Keratinocyte (primary cell): ENCODE measurements at regions not wholly inside any gene's neighbourhood (a gene's known extent, or its start where the extent isn't known, plus 50 kb on each side); places are given as distances from the start of the nearest gene placed in this dataset.

Source experiments
- DNase-seq: peaks from one replicate; pipeline ENCODE4 v3.0.0-alpha.2; 2011; ENCODE audit warnings: low read depth, missing footprints, low spot score
- FAIRE-seq: peaks from 2 replicates; lab custom pipeline; 2011; peaks lifted over from hg19 to GRCh38; lab: Jason Lieb, UNC
- H2AFZ ChIP-seq: 2 replicates; pipeline ENCODE4 v1.6.0; 2012; ENCODE audit warnings: low read length, control low read depth, inconsistent platforms; ENCODE audit not compliant: control insufficient read depth
- H3K27ac ChIP-seq: 2 replicates; pipeline ENCODE4 v1.5.1; 2011; ENCODE audit warnings: low read length; ENCODE audit not compliant: control insufficient read depth, insufficient read depth
- H3K27me3 ChIP-seq: 3 replicates; pipeline ENCODE4 v1.6.0; 2011; ENCODE audit warnings: low read length; ENCODE audit not compliant: control insufficient read depth, insufficient read depth; ENCODE audit errors: extremely low read depth
- H3K36me3 ChIP-seq, 2 experiments: 2 replicates in 1 of 2; 3 replicates in 1 of 2; pipeline ENCODE4 v1.5.1; 2011; ENCODE audit warnings: low read length in 2 of 2, mild to moderate bottlenecking in 1 of 2; ENCODE audit not compliant: control insufficient read depth in 2 of 2, insufficient read depth in 2 of 2; ENCODE audit errors: extremely low read depth in 1 of 2
- H3K4me1 ChIP-seq: 3 replicates; pipeline ENCODE4 v1.5.1; 2011; ENCODE audit warnings: low read length; ENCODE audit not compliant: control insufficient read depth, insufficient read depth; ENCODE audit errors: extremely low read depth
- H3K4me2 ChIP-seq: 3 replicates; pipeline ENCODE4 v1.6.0; 2011; ENCODE audit warnings: low read depth, low read length; ENCODE audit not compliant: control insufficient read depth, insufficient read depth; ENCODE audit errors: extremely low read depth
- H3K4me3 ChIP-seq, 3 experiments: fragments of 200-600 bp in 1 of 3; sonication (generic) in 1 of 3; 2 replicates in 2 of 3; 3 replicates in 1 of 3; pipeline ENCODE4 v1.5.1; 2011 to 2016; ENCODE audit warnings: low read length in 3 of 3, mild to moderate bottlenecking in 3 of 3, control low read depth in 2 of 3, inconsistent platforms in 1 of 3, low read depth in 1 of 3, mixed read lengths in 1 of 3, mixed run types in 1 of 3, moderate library complexity in 1 of 3; ENCODE audit not compliant: control insufficient read depth in 2 of 3, insufficient read depth in 2 of 3; ENCODE audit errors: extremely low read depth in 1 of 3
- H3K79me2 ChIP-seq: 2 replicates; pipeline ENCODE4 v1.6.0; 2012; ENCODE audit warnings: low read length; ENCODE audit not compliant: control insufficient read depth, insufficient read depth
- H3K9ac ChIP-seq: 3 replicates; pipeline ENCODE4 v1.6.0; 2011; ENCODE audit warnings: low read length; ENCODE audit not compliant: control insufficient read depth, insufficient read depth; ENCODE audit errors: extremely low read depth
- H3K9me1 ChIP-seq: 3 replicates; pipeline ENCODE4 v1.6.0; 2011; ENCODE audit warnings: low read length; ENCODE audit not compliant: control insufficient read depth, insufficient read depth; ENCODE audit errors: extremely low read depth
- H3K9me3 ChIP-seq: 2 replicates; pipeline ENCODE4 v1.5.1; 2012; ENCODE audit warnings: low read depth, low read length; ENCODE audit not compliant: control insufficient read depth
- H4K20me1 ChIP-seq: 3 replicates; pipeline ENCODE4 v1.6.0; 2011; ENCODE audit warnings: low read length; ENCODE audit not compliant: control insufficient read depth, insufficient read depth; ENCODE audit errors: extremely low read depth
- CTCF ChIP-seq, 3 experiments: IDR thresholded peaks in 1 of 3; conservative IDR thresholded peaks in 1 of 3; optimal IDR thresholded peaks in 1 of 3; 2 replicates in 2 of 3; 3 replicates in 1 of 3; pipeline versions ENCODE3 to v1.5.1; 2011; ENCODE audit warnings: low read length in 3 of 3, mild to moderate bottlenecking in 3 of 3, moderate library complexity in 2 of 3, control low read depth in 1 of 3, inconsistent platforms in 1 of 3; ENCODE audit not compliant: insufficient read depth in 2 of 3; ENCODE audit errors: extremely low read depth in 1 of 3
- EZH2 ChIP-seq: IDR thresholded peaks from one replicate; pipeline ENCODE4 v1.6.1; 2012; ENCODE audit warnings: inconsistent platforms, mild to moderate bottlenecking, low read length, moderate library complexity
- dilution Hi-C: fragments of 300-500 bp; cut with MboI; formaldehyde crosslinking; loops from one replicate; pipeline ENCODE4 v1.7.0; 2020; ENCODE audit warnings: low sequenced_read_pairs; ENCODE audit not compliant: extremely low pct_ligation_motif_present

DNA sequence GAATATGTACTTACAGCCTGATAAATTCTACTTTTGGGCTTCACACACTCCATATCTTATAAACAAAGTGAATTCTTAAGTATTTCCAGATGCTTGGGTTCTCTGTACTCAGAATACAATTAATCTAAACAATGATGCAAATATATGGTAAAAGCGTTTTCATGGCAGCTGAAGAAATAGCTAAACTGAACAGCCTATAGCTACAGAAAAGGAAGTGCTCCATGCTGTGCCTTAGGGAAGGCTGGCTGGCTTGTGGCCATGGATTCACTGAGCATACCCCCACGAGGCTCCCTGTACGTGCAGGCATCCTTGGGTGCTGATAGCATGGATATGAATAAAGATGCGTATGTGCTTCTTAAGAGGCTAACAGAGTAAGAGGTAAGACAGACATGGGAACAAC, 264.0 kb downstream of the KLF13 start:
- FAIRE-seq = no peak
- H3K9me1 ChIP-seq = no peaks in the 10 kb centered on the region

GRCh38 chr15:31591908-31592307, 265.3 kb downstream of the KLF13 start:
- FAIRE-seq (no peak), DNase-seq (no peak)
- H3K79me2 ChIP-seq = no peaks in the 10 kb centered on the region
- no peak for TF ChIP-seq EZH2
- no peak for TF ChIP-seq CTCF (optimal IDR thresholded peaks at IDR 0.05 in 1 of 3, IDR thresholded peaks at IDR 0.05 in 1 of 3, conservative IDR thresholded peaks at IDR 0.05 in 1 of 3; ENCODE audit: extremely low read depth in 1 of 3, insufficient read depth in 2 of 3, low read length in 3 of 3)
- no peak overlapping the region for H2AFZ ChIP-seq
- no peaks in the 10 kb centered on the region for H4K20me1 ChIP-seq
- peaks cover 2% of the 10 kb centered on the region for H3K27me3 ChIP-seq
- no peak overlapping the region for H3K27ac ChIP-seq
- H3K36me3 ChIP-seq = no peaks in the 10 kb centered on the region
- dilution Hi-C loops = no loop called here
- no peak overlapping the region for H3K9ac ChIP-seq
- H3K9me1 ChIP-seq = no peaks in the 10 kb centered on the region
- H3K9me3 ChIP-seq = no peaks in the 10 kb centered on the region
- no peaks in the 10 kb centered on the region for H3K4me1 ChIP-seq
- H3K4me2 ChIP-seq = no peak overlapping the region
- no peak overlapping the region for H3K4me3 ChIP-seq

More for the DNA sequence above, 264.0 kb downstream of the KLF13 start:
- Histone ChIP-seq H3K4me3 (no peak overlapping the region), H2AFZ (no peak overlapping the region), H3K9ac (no peak overlapping the region), H3K9me3 (no peaks in the 10 kb centered on the region), H3K4me2 (no peak overlapping the region), H3K27me3 (peaks cover 5% of the 10 kb centered on the region), H4K20me1 (no peaks in the 10 kb centered on the region), H3K79me2 (no peaks in the 10 kb centered on the region), H3K4me1 (no peaks in the 10 kb centered on the region), H3K36me3 (no peaks in the 10 kb centered on the region), H3K27ac (no peak overlapping the region)
- no peak for DNase-seq
- TF ChIP-seq CTCF (optimal IDR thresholded peaks at IDR 0.05 in 1 of 3, IDR thresholded peaks at IDR 0.05 in 1 of 3, conservative IDR thresholded peaks at IDR 0.05 in 1 of 3; ENCODE audit: extremely low read depth in 1 of 3, insufficient read depth in 2 of 3, low read length in 3 of 3) (no peak), EZH2 (no peak)
- dilution Hi-C loops = no loop called here
